H1 (cell line): ENCODE measurements at regions not wholly inside any gene's neighbourhood (a gene's known extent, or its start where the extent isn't known, plus 50 kb on each side); places are given as distances from the start of the nearest gene placed in this dataset.

Experiments
- ASH2L ChIP-seq: fragments of 200-600, 300-600 bp; sonication (generic); IDR thresholded peaks from one replicate; pipeline ENCODE4 v1.7.1; 2017; ENCODE audit warnings: low read length
- CTCF ChIP-seq, 3 experiments: IDR thresholded peaks; 1 replicate in 2 of 3; 2 replicates in 1 of 3; pipeline versions ENCODE4 v1.5.1 to v1.6.1; 2011; ENCODE audit warnings: low read length in 3 of 3, mild to moderate bottlenecking in 3 of 3, inconsistent platforms in 2 of 3, low read depth in 1 of 3, moderate library complexity in 1 of 3; ENCODE audit not compliant: insufficient read depth in 1 of 3; ENCODE audit errors: control extremely low read depth in 1 of 3
- POLR2A ChIP-seq, 2 experiments: IDR thresholded peaks; 1 replicate in 1 of 2; 2 replicates in 1 of 2; pipeline ENCODE4 v1.6.1; 2011; ENCODE audit warnings: low read depth in 2 of 2, low read length in 2 of 2, mild to moderate bottlenecking in 2 of 2; ENCODE audit errors: control extremely low read depth in 1 of 2
- POLR2AphosphoS5 ChIP-seq: IDR thresholded peaks from 2 replicates; pipeline ENCODE4 v1.6.1; 2011; ENCODE audit warnings: low read depth, low read length
- RAD21 ChIP-seq, 2 experiments: IDR thresholded peaks in 1 of 2; conservative IDR thresholded peaks in 1 of 2; 2 replicates each; pipeline ENCODE4 v1.6.1; 2011; ENCODE audit warnings: low read depth in 2 of 2, low read length in 2 of 2, improper control_type of control experiment in 1 of 2, inconsistent platforms in 1 of 2, mild to moderate bottlenecking in 1 of 2, moderate library complexity in 1 of 2
- RFX5 ChIP-seq: IDR thresholded peaks from 2 replicates; pipeline ENCODE4 v1.6.1; 2011; ENCODE audit warnings: low read depth, low read length, improper control_type of control experiment, borderline replicate concordance
- RXRA ChIP-seq: IDR thresholded peaks from 2 replicates; pipeline ENCODE4 v1.6.1; 2011; ENCODE audit warnings: low read depth, mild to moderate bottlenecking, low read length, moderate library complexity; ENCODE audit not compliant: insufficient read depth
- SP1 ChIP-seq: IDR thresholded peaks from 2 replicates; pipeline ENCODE4 v1.6.1; 2011; ENCODE audit warnings: low read depth, low read length
- YY1 ChIP-seq: IDR thresholded peaks from 2 replicates; pipeline ENCODE4 v1.6.1; 2011; ENCODE audit warnings: low read depth, mild to moderate bottlenecking, low read length

DNA sequence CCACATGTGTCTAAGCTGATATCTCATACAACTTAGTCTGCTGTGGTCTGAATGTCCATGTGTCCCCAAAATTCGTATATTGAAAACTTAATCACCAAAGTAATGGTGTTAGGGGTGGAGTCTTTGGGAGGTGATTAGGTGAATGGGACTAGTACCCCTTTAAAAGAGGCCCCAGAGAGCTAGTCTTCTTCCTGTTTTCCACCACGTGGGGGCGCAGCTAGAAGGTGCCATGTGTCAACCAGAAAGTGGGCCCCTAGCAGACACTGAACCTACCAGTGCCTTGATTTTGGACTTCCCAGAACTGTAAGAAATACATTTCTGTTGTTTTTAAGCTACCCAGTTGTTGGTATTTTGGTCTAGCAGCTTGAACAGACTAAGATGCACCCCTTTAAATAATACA, 86.6 kb downstream of the ASB1 start:
- TF ChIP-seq RFX5 = no peak
- no peak for TF ChIP-seq RXRA
- no peak for TF ChIP-seq POLR2A (IDR thresholded peaks at IDR 0.05; ENCODE audit: control extremely low read depth in 1 of 2, low read depth in 2 of 2, low read length in 2 of 2)
- TF ChIP-seq POLR2AphosphoS5 = no peak
- TF ChIP-seq RAD21 (IDR thresholded peaks at IDR 0.05 in 1 of 2, conservative IDR thresholded peaks at IDR 0.05 in 1 of 2; ENCODE audit: low read depth in 2 of 2, low read length in 2 of 2) = peak; percentile 68 to 77
- TF ChIP-seq YY1 = 0 out of 2 replicates have a peak, but pooled peaks have one; percentile 16
- peak; percentile 69 to 75 (median 70) for TF ChIP-seq CTCF (IDR thresholded peaks at IDR 0.05; ENCODE audit: control extremely low read depth in 1 of 3, insufficient read depth in 1 of 3, low read depth in 1 of 3, low read length in 3 of 3)
- TF ChIP-seq SP1 = no peak
- TF ChIP-seq ASH2L = no peak
